SK-N-SH (cell line): ENCODE measurements at regions not wholly inside any gene's neighbourhood (a gene's known extent, or its start where the extent isn't known, plus 50 kb on each side); places are given as distances from the start of the nearest gene placed in this dataset.

ENCODE experiments used
- CTCF ChIA-PET: fragments of 300-600, 350-600 bp; formaldehyde crosslinking; extraction: SDS; loops from one replicate; lab custom pipeline; 2021; lab: Yijun Ruan, JAX
- POLR2A ChIA-PET: fragments of 350-600 bp; sonication (Branson Sonifier 250); formaldehyde crosslinking; extraction: SDS; loops from one replicate; lab custom pipeline; 2020; ENCODE audit warnings: antibody characterized with exemption, inconsistent platforms; lab: Yijun Ruan, JAX
- DNase-seq: peaks from one replicate; pipeline ENCODE4 v3.0.0; 2012
- H2AFZ ChIP-seq: fragments of 200-600 bp; sonication (generic); 2 replicates; pipeline ENCODE4 v1.8.1; 2016; ENCODE audit warnings: antibody characterized with exemption, mild to moderate bottlenecking, low read depth
- H3F3A ChIP-seq: fragments of 200-600 bp; sonication (generic); replicated peaks from 2 replicates; pipeline ENCODE3; 2016; ENCODE audit warnings: antibody characterized with exemption, mild to moderate bottlenecking; ENCODE audit not compliant: insufficient read depth
- H3K27ac ChIP-seq, 2 experiments: fragments of 200-500 bp in 1 of 2; fragments of 200-600 bp in 1 of 2; sonication (Bioruptor generic) in 1 of 2; sonication (generic), shearing (Covaris generic) in 1 of 2; 2 replicates each; pipeline versions ENCODE4 v1.5.1 to v1.6.1; 2014 to 2016; ENCODE audit warnings: low read depth in 2 of 2, inconsistent platforms in 1 of 2, low read length in 1 of 2, mild to moderate bottlenecking in 1 of 2, mixed read lengths in 1 of 2
- H3K27me3 ChIP-seq: fragments of 200-600 bp; sonication (generic), shearing (Covaris generic); 2 replicates; pipeline ENCODE4 v1.6.1; 2016; ENCODE audit warnings: mixed run types; ENCODE audit not compliant: insufficient read depth
- H3K36me3 ChIP-seq, 2 experiments: fragments of 200-500 bp in 1 of 2; fragments of 200-600 bp in 1 of 2; sonication (Bioruptor generic) in 1 of 2; sonication (generic) in 1 of 2; replicated peaks in 1 of 2; 2 replicates each; pipeline versions ENCODE3 to v1.5.1; 2014 to 2016; ENCODE audit warnings: low read length in 1 of 2, mild to moderate bottlenecking in 1 of 2; ENCODE audit not compliant: insufficient read depth in 2 of 2, control insufficient read depth in 1 of 2
- H3K4me1 ChIP-seq, 2 experiments: fragments of 200-500 bp in 1 of 2; fragments of 200-600 bp in 1 of 2; sonication (Bioruptor generic) in 1 of 2; sonication (generic), shearing (Covaris generic) in 1 of 2; 2 replicates each; pipeline versions ENCODE4 v1.5.1 to v1.6.1; 2014 to 2016; ENCODE audit warnings: low read depth in 1 of 2, low read length in 1 of 2, mixed run types in 1 of 2; ENCODE audit not compliant: insufficient read depth in 2 of 2, control insufficient read depth in 1 of 2
- H3K4me2 ChIP-seq: fragments of 200-600 bp; sonication (generic), shearing (Covaris generic); 2 replicates; pipeline ENCODE4 v1.6.1; 2017; ENCODE audit warnings: mixed run types
- H3K4me3 ChIP-seq, 2 experiments: fragments of 200-500 bp in 1 of 2; fragments of 200-600 bp in 1 of 2; sonication (Bioruptor generic) in 1 of 2; sonication (generic), shearing (Covaris generic) in 1 of 2; 2 replicates each; pipeline versions ENCODE4 v1.5.1 to v1.8.1; 2014 to 2016; ENCODE audit warnings: low read depth in 2 of 2, inconsistent platforms in 1 of 2, low read length in 1 of 2, mild to moderate bottlenecking in 1 of 2, mixed read lengths in 1 of 2, moderate library complexity in 1 of 2
- H3K79me2 ChIP-seq: fragments of 200-600 bp; sonication (generic); 2 replicates; pipeline ENCODE4 v1.8.1; 2017; ENCODE audit warnings: mild to moderate bottlenecking; ENCODE audit not compliant: insufficient read depth
- H3K9ac ChIP-seq: fragments of 200-600 bp; sonication (generic); 2 replicates; pipeline ENCODE4 v1.6.1; 2017; ENCODE audit warnings: mixed run types
- H3K9me2 ChIP-seq: fragments of 200-600 bp; sonication (generic); 2 replicates; pipeline ENCODE4 v1.6.1; 2017; ENCODE audit warnings: mixed run types
- H3K9me3 ChIP-seq: fragments of 200-600 bp; sonication (generic); 2 replicates; pipeline ENCODE4 v1.6.1; 2017; ENCODE audit warnings: mixed run types, mild to moderate bottlenecking, moderate library complexity
- H4K20me1 ChIP-seq: fragments of 200-600 bp; sonication (generic); 2 replicates; pipeline ENCODE4 v1.6.1; 2017; ENCODE audit warnings: mild to moderate bottlenecking, mixed run types; ENCODE audit not compliant: insufficient read depth
- CHD2 ChIP-seq: fragments of 150-350 bp; IDR thresholded peaks from 2 replicates; pipeline ENCODE4 v1.6.1; 2018; ENCODE audit warnings: low read length; ENCODE audit not compliant: partially characterized antibody
- CTCF ChIP-seq: fragments of 200-600 bp; sonication (generic); IDR thresholded peaks from 2 replicates; pipeline ENCODE4 v1.6.1; 2017; ENCODE audit warnings: antibody characterized with exemption, mild to moderate bottlenecking, moderate library complexity
- ELF1 ChIP-seq: IDR thresholded peaks from 2 replicates; pipeline ENCODE4 v1.4.0; 2012
- EZH2phosphoT487 ChIP-seq: fragments of 200-600 bp; sonication (generic); IDR thresholded peaks from 2 replicates; pipeline ENCODE4 v1.6.1; 2017; ENCODE audit warnings: low read depth, mixed run types, mild to moderate bottlenecking, antibody characterized with exemption, moderate library complexity, borderline replicate concordance
- FOSL2 ChIP-seq: IDR thresholded peaks from 2 replicates; pipeline ENCODE4 v1.4.0; 2012; ENCODE audit warnings: low read depth, mild to moderate bottlenecking, moderate library complexity, borderline replicate concordance
- FOXM1 ChIP-seq: IDR thresholded peaks from 2 replicates; pipeline ENCODE4 v1.4.0; 2012; ENCODE audit warnings: low read depth, mild to moderate bottlenecking
- GABPA ChIP-seq: IDR thresholded peaks from 2 replicates; pipeline ENCODE4 v1.4.0; 2012; ENCODE audit warnings: low read depth, mild to moderate bottlenecking
- IRF3 ChIP-seq: fragments of 150-350 bp; IDR thresholded peaks from 2 replicates; pipeline ENCODE4 v1.6.1; 2016; ENCODE audit warnings: mild to moderate bottlenecking, low read depth, low read length
- JUND ChIP-seq: IDR thresholded peaks from 2 replicates; pipeline ENCODE4 v1.4.0; 2012
- MAX ChIP-seq: IDR thresholded peaks from 2 replicates; pipeline ENCODE4 v1.4.0; 2012; ENCODE audit warnings: low read depth
- MXI1 ChIP-seq: IDR thresholded peaks from 2 replicates; pipeline ENCODE4 v1.6.1; 2012; ENCODE audit warnings: mild to moderate bottlenecking, low read depth, low read length, improper control_type of control experiment
- NRF1 ChIP-seq: IDR thresholded peaks from 2 replicates; pipeline ENCODE4 v1.6.1; 2012; ENCODE audit warnings: low read depth, mild to moderate bottlenecking, low read length
- PBX3 ChIP-seq: IDR thresholded peaks from 2 replicates; pipeline ENCODE4; 2012
- RAD21 ChIP-seq: IDR thresholded peaks from 2 replicates; pipeline ENCODE4 v1.6.1; 2012; ENCODE audit warnings: mild to moderate bottlenecking, low read length
- SIN3A ChIP-seq: IDR thresholded peaks from 2 replicates; pipeline ENCODE4 v1.6.1; 2012; ENCODE audit warnings: low read depth, mild to moderate bottlenecking, low read length, moderate library complexity, borderline replicate concordance
- SMC3 ChIP-seq: IDR thresholded peaks from 2 replicates; pipeline ENCODE4 v1.6.1; 2012; ENCODE audit warnings: low read depth, low read length, improper control_type of control experiment
- TCF12 ChIP-seq: IDR thresholded peaks from 2 replicates; pipeline ENCODE4 v1.4.0; 2012
- USF1 ChIP-seq: IDR thresholded peaks from 2 replicates; pipeline ENCODE4 v1.4.0; 2012; ENCODE audit warnings: low read depth, borderline replicate concordance
- USF2 ChIP-seq: fragments of 150-350 bp; IDR thresholded peaks from 2 replicates; pipeline ENCODE4 v1.6.1; 2017; ENCODE audit warnings: antibody characterized with exemption, low read length, low read depth, borderline replicate concordance
- WGBS: methylation state at CpG from one replicate; pipeline ENCODE4 v1.1.6; 2017; ENCODE audit warnings: low lambda C conversion rate; 5-methylcytosine and 5-hydroxymethylcytosine counted together

- Histone ChIP-seq H3K27me3 (peaks cover 14% of the 10 kb centered on the region; the same call in 1 of the 2 replicates), H3K9me2 (no peaks in the 10 kb centered on the region), H3K27ac (no peak overlapping the region), H3K4me2 (no peak overlapping the region), H3K79me2 (no peaks in the 10 kb centered on the region), H4K20me1 (no peaks in the 10 kb centered on the region), H3K9me3 (peaks cover 9% of the 10 kb centered on the region; the same call in 1 of the 2 replicates), H3F3A (no peaks in the 10 kb centered on the region), H3K4me3 (no peak overlapping the region), H2AFZ (no peak overlapping the region), H3K4me1 (no peaks in the 10 kb centered on the region), H3K9ac (no peak overlapping the region)
- POLR2A ChIA-PET, result no interaction called here
- 28% methylated on average over 3 of the region's 3 CpGs for WGBS
- TF ChIP-seq PBX3, result no peak
- no peak for TF ChIP-seq RAD21
- TF ChIP-seq FOXM1, result no peak
- TF ChIP-seq TCF12, result no peak
- no peak for TF ChIP-seq MAX
- no peak for TF ChIP-seq USF1
- no peak for TF ChIP-seq SIN3A
- TF ChIP-seq CTCF, result no peak
- TF ChIP-seq NRF1, result no peak
- no peak for TF ChIP-seq CHD2
- TF ChIP-seq IRF3, result no peak
- no peak for TF ChIP-seq MXI1
- TF ChIP-seq GABPA, result no peak
- no peak for TF ChIP-seq ELF1
- TF ChIP-seq USF2, result no peak
- TF ChIP-seq EZH2phosphoT487, result no peak
- no peak for TF ChIP-seq SMC3
- TF ChIP-seq FOSL2, result no peak
- no peak for TF ChIP-seq JUND
- TF ChIP-seq, all 33 proteins: peak for 0
- no peaks in the 10 kb centered on the region for H3K36me3 ChIP-seq
- DNase-seq, result no peak
- CTCF ChIA-PET, result no interaction called here
Observed at GRCh38 chr9:108311745-108312144, 544.0 kb downstream of the ACTL7B start.
